HuH-7.5 (cell line): ENCODE measurements at regions not wholly inside any gene's neighbourhood (a gene's known extent, or its start where the extent isn't known, plus 50 kb on each side); places are given as distances from the start of the nearest gene placed in this dataset.

Source experiments
- DNase-seq: peaks from one replicate; pipeline ENCODE4 v3.0.0; 2011; ENCODE audit warnings: low spot score

DNA sequence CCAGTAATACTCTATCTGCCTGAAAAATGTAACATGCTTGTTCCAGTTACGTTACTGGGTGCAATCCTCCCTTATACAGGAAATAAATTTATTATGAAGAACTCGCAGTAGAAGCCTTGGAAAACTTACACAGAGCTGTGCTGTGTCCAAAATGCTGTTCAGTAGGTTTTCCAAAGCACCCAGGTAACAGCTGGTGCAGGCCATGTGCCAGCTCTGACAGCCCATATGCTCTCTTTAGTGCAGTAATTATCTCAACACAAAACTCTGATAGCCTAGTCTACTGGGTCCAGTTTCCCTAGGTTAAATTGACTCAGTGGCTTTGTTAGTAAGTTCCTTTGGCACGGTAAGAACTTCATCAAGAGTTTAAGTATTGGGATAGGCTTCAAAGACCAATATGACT lies 120.7 kb upstream of the OBI1 start:
- no peak for DNase-seq

DNA sequence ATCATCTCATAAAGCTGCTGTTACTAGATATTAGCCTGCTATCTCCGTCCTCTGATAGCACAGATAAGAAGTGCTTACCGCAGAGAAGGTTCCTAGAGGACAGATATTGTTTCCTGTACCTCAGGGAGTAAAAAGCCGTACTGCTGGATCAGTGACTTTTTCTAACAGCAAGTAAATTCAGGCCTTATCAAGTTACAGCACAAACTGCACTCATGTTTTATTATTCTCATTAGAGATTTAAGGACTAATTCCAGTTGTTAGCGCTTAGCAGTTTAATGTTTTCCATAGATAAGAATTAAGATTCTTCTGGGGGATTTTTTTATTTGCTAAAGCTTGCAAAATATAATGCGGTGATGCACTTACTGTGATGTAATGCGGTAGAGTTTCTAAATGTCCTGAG lies 119.0 kb upstream of the OBI1 start:
- no peak for DNase-seq

DNA sequence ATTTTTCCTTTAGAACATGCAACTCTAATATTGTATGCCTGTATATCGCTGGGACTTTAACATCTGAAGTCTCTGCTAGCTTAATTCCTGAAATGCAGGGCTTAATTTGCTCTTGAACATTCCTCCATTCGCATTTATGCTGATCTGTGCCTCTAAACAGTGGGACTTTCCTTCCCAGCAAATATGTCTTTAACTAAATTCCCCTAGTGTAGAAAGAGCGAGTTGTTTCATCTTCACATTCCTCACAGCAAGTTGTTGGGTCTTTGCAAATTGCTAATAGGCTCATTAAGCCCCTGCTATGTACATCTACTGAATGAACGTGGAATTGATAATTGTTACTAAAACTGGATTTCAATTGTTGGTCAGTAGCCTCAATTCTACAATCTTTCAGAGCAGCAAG lies 118.4 kb upstream of the OBI1 start:
- no peak for DNase-seq

DNA sequence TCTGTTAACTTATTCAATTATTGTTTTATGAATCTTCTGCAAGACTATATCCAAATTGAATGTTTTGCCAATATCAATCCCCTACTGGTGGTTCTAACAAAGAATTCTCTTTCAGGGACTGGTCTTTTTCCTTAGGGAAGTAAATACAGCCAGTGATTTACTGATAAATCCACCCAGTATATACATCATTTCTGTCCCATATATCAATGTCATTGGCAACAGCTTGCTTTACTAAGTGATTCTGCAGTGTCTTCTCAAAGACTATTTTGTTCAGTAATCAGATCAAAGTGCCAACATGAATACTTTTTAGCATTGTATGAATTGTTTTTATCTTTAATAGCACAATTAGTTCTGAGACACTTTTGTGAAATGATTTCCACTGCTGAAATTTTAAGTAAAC lies 114.0 kb upstream of the OBI1 start:
- DNase-seq, result no peak

GRCh38 chr13:78770601-78771000 lies 111.6 kb upstream of the OBI1 start:
- no peak for DNase-seq

GRCh38 chr13:78768950-78769349 lies 110.0 kb upstream of the OBI1 start:
- DNase-seq, result no peak

DNA sequence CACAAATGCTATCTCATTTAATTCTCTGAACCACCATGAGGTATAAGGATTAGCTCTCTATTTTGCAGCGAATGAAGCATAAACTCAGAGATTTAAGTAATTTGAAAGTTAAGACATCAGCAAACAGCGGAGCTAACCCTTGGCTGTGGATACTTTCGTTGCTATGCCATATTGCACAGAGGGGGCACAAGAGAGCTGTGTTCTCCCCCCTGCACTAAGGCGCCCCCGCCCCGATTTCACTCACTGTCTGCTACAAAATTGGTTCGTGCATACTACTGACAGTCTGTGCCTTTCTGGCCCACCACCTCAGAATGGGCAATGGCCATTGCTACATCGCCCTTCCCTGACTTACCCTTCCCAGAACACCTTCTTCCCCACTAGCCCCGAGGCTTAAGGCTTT lies 105.7 kb upstream of the OBI1 start:
- no peak for DNase-seq

GRCh38 chr13:78762825-78763224 lies 103.9 kb upstream of the OBI1 start:
- DNase-seq, result no peak

DNA sequence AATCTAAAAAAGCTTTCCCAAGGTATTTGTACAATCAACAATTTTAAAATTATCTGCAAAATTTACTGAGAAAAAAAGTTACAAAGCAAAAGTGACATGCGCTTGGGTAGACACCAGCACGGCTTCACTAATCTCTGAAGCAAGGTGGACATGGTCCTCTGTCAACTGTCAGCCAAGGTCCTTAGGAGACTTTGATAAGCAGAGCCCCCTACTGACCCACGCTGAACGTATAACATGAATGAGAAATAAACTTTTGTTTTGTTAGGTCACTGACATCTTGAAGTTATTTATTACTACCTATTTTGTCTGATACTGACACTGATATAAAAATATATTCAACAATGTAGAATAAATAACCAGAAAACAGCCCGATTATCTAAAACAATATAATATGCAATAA lies 100.7 kb upstream of the OBI1 start:
- no peak for DNase-seq

DNA sequence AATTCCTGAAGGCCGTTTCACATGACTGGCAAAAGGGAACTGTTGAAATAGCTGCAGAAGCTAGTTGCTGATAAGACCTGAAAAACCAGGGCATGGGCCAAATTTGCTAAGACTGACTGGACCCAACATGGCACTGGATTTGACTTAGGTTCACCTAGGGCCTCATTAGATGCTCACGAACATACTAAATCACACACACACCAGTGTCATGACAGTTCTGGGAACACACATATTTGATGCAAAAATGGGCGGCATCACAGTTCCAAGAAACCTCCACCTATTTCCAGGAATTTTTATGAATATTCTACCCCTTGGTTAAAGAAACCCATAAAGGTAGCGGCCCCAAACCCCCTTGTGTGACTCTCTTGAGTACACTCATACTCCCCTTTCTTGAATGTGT lies 99.6 kb upstream of the OBI1 start:
- DNase-seq, result no peak

DNA sequence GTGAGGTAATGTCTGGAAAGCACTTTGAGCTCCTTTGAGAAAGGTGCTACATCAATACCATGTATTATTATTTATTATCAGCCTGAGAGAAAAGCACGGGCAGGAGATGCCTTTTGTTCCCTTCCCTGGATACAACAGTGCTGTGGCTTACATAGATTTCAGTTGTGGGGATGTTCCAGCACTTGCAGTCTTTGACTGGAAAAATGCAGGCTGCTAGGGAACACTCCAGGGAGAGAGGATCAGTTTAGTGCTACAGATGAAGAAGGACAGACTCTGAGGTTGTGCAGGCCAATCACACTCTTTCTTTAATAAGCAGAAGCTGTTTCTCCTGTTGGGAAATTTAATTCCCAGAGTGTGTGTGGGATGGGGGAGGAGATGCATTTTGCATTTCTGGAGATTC lies 94.5 kb upstream of the OBI1 start:
- no peak for DNase-seq

DNA sequence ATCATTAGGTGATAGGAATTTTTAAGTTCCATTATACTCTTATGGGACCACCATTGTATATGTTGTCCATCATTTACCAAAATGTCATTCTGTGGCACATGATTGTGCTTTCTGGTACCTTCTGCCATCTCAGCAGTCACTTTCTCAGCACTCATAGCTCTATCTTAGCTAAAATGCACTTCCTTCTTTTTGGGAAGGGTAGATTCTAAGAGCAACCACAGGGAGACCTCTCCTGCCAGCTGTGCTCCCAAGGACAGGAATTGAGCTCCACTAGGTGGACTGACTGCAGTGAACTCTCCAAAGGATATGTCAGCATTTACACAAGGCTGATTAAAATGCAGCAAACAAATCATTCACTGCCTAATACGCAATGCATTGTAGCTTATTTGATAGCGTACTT lies 91.8 kb upstream of the OBI1 start:
- DNase-seq, result no peak

GRCh38 chr13:78743973-78744372 lies 85.0 kb upstream of the OBI1 start:
- DNase-seq, result no peak

DNA sequence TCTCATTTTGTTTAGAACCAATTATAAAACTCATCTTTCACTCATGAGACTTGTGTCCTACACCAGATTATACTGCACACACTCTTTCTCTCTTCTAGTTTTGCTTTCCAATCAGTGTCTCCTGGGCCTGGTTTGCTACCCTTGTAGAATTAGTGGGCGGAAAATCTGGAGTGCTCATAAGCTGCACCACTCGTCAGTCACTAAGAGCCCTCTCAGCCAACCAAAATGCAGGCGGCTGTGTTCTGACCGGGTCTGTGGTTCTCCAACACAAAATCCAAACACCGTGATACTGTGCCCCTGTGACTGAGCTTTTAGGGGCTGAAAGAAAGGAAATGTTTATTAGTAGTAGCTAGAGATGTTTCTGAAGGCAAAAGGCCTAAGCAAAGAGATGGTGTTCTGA lies 83.7 kb upstream of the OBI1 start:
- DNase-seq, result no peak

DNA sequence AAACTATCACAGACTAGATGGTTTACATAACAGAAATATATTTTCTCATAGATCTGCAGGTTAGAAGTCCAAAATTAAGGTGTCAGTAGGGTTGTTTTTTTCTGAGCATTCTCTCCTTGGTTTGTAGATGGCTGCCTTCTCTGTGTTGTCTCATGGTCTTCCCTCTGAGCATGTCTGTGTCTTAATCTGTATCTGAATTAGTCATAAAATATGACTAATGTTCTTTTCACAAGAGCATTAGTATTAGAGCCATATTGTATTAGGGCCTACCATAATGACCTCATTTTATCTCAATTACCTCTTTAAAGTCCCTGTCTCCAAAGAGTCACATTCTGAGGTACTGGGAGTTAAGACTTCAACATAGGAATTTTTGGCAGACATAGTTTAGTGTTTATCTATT lies 77.2 kb upstream of the OBI1 start:
- no peak for DNase-seq

GRCh38 chr13:78732445-78733017 lies 73.6 kb upstream of the OBI1 start:
- DNase-seq, result no peak

- DNase-seq, result no peak
Observed at GRCh38 chr13:78722700-78723099, 63.7 kb upstream of the OBI1 start.

- no peak for DNase-seq
Observed at GRCh38 chr13:78719367-78719766, 60.4 kb upstream of the OBI1 start.

DNA sequence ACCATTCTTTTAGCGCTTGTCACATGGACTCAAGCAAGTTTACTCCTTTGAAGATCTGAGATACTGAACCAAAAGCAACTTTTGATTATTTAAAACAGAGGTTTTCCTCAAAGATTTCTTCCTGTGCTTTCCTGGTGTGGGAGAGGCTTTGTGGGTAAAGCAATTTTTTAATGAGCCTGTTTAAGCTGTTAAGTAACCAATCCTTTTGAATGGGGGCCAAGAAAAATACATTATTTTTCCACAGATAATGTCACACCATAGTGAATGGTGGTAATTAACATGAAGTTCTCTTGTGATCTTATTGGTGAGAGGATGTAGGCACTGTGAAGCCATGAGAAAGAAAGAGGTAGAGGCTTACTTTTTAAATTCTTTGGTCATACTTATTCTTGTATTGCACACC lies 55.8 kb upstream of the OBI1 start:
- no peak for DNase-seq

DNA sequence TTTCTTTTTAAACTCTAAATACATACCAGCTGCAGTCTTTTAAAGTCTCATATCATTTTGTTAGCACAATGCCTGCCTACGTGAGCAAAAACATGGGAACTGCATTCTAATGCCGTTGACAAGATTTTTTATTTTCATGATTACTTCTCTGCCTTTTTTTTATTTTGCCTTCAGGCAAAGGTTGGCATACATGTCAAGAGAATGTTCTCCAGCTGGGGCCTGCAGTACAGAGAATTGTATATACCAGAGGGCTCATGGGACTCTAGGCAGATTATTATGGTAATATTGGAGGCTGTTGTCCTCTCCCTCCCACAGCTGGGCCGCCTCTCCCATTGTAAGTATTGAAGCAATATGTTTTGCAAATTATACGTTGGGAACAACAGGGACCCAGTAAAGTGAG lies 53.9 kb upstream of the OBI1 start:
- no peak for DNase-seq

GRCh38 chr13:78709028-78709427 lies 50.1 kb upstream of the OBI1 start:
- no peak for DNase-seq
